Breast epithelium (tissue), 4 donors: ENCODE measurements at regions not wholly inside any gene's neighbourhood (a gene's known extent, or its start where the extent isn't known, plus 50 kb on each side); places are given as distances from the start of the nearest gene placed in this dataset.

ENCODE experiments used
- DNase-seq, 2 donors: peaks; one replicate each; pipeline ENCODE4 v3.0.0-alpha.2; 2019; ENCODE audit warnings: low spot score in 2 of 2
- H3K27ac ChIP-seq, 2 donors: fragments of 200-600 bp; sonication (generic) in 1 of 2; one replicate each; pipeline ENCODE4 v1.5.1; 2016 to 2019; ENCODE audit warnings: mild to moderate bottlenecking in 1 of 2
- H3K27me3 ChIP-seq, 2 donors: fragments of 200-600 bp; sonication (generic) in 1 of 2; one replicate each; pipeline versions ENCODE4 v1.5.1 to v1.6.0; 2017 to 2019; ENCODE audit warnings: control low read depth in 1 of 2, mild to moderate bottlenecking in 1 of 2
- H3K36me3 ChIP-seq: fragments of 200-600 bp; one replicate; pipeline ENCODE4 v1.5.1; 2019
- H3K4me1 ChIP-seq, 2 donors: fragments of 200-600 bp; sonication (generic); one replicate each; pipeline ENCODE4 v1.5.1; 2016 to 2019; ENCODE audit warnings: control low read depth in 1 of 2
- H3K4me3 ChIP-seq, 3 donors: fragments of 200-600 bp; sonication (generic); 1 replicate in 2 of 3; 2 replicates in 1 of 3; pipeline ENCODE4 v1.5.1; 2016 to 2019; ENCODE audit warnings: mild to moderate bottlenecking in 3 of 3, moderate library complexity in 2 of 3
- H3K9me3 ChIP-seq, 2 donors: fragments of 200-600 bp; sonication (generic) in 1 of 2; one replicate each; pipeline ENCODE4 v1.5.1; 2016 to 2019; ENCODE audit warnings: control low read depth in 1 of 2
- CTCF ChIP-seq, 3 donors: fragments of 450-650 bp; IDR thresholded peaks; one replicate each; pipeline ENCODE4 v1.5.1; 2016 to 2017; ENCODE audit warnings: antibody characterized with exemption in 3 of 3, mild to moderate bottlenecking in 3 of 3, moderate library complexity in 3 of 3
- POLR2A ChIP-seq: fragments of 450-650 bp; IDR thresholded peaks from one replicate; pipeline ENCODE4 v1.6.1; 2016; ENCODE audit warnings: antibody characterized with exemption, mild to moderate bottlenecking, moderate library complexity
- POLR2AphosphoS5 ChIP-seq, 3 donors: sonication (generic); formaldehyde crosslinking; IDR thresholded peaks; one replicate each; pipeline ENCODE4 v1.6.1; 2017; ENCODE audit warnings: antibody characterized with exemption in 3 of 3
- intact Hi-C: fragments of 100-400 bp; cut with DNase I; formaldehyde crosslinking; loops from one replicate; pipeline ENCODE4 v1.15.1; 2023; ENCODE audit warnings: low total_unique reads

GRCh38 chr9:126165755-126166154, 160.9 kb upstream of the MVB12B start:
- H3K27me3 ChIP-seq: peaks cover 0 to 12% of the 10 kb centered on the region in 2 donors
- TF ChIP-seq POLR2AphosphoS5 (IDR thresholded peaks at IDR 0.05): no peak
- no peak for TF ChIP-seq CTCF (IDR thresholded peaks at IDR 0.05)
- no peak for TF ChIP-seq POLR2A
- no peak overlapping the region for H3K4me3 ChIP-seq
- intact Hi-C loops: no loop called here
- no peak for DNase-seq
- H3K4me1 ChIP-seq: no peaks in the 10 kb centered on the region
- H3K36me3 ChIP-seq: no peaks in the 10 kb centered on the region
- no peaks in the 10 kb centered on the region for H3K9me3 ChIP-seq
- H3K27ac ChIP-seq: no peak overlapping the region

- Histone ChIP-seq H3K4me1 (no peaks in the 10 kb centered on the region), H3K9me3 (no peaks in the 10 kb centered on the region), H3K27me3 (peaks cover 0 to 12% of the 10 kb centered on the region in 2 donors), H3K27ac (no peak overlapping the region), H3K4me3 (no peak overlapping the region), H3K36me3 (no peaks in the 10 kb centered on the region)
- TF ChIP-seq POLR2AphosphoS5 (IDR thresholded peaks at IDR 0.05) (no peak), CTCF (IDR thresholded peaks at IDR 0.05) (no peak), POLR2A (no peak)
- DNase-seq: no peak
- intact Hi-C loops: no loop called here
Observed at GRCh38 chr9:126166291-126166690, 160.3 kb upstream of the MVB12B start.

GRCh38 chr9:126166866-126167265, 159.8 kb upstream of the MVB12B start:
- H3K36me3 ChIP-seq: no peaks in the 10 kb centered on the region
- TF ChIP-seq CTCF (IDR thresholded peaks at IDR 0.05) (no peak), POLR2A (no peak), POLR2AphosphoS5 (IDR thresholded peaks at IDR 0.05) (no peak)
- H3K4me1 ChIP-seq: no peaks in the 10 kb centered on the region
- peaks cover 0 to 12% of the 10 kb centered on the region in 2 donors for H3K27me3 ChIP-seq
- H3K27ac ChIP-seq: no peak overlapping the region
- no peaks in the 10 kb centered on the region for H3K9me3 ChIP-seq
- intact Hi-C loops: no loop called here
- no peak overlapping the region for H3K4me3 ChIP-seq
- DNase-seq: no peak

GRCh38 chr9:126169736-126170135, 156.9 kb upstream of the MVB12B start:
- H3K27me3 ChIP-seq: peaks cover 0 to 12% of the 10 kb centered on the region in 2 donors
- DNase-seq: no peak
- intact Hi-C loops: no loop called here
- no peak overlapping the region for H3K4me3 ChIP-seq
- no peaks in the 10 kb centered on the region for H3K4me1 ChIP-seq
- peaks cover 0 to 6% of the 10 kb centered on the region in 2 donors for H3K9me3 ChIP-seq
- no peaks in the 10 kb centered on the region for H3K36me3 ChIP-seq
- no peak overlapping the region for H3K27ac ChIP-seq
- TF ChIP-seq POLR2AphosphoS5 (IDR thresholded peaks at IDR 0.05): no peak
- no peak for TF ChIP-seq CTCF (IDR thresholded peaks at IDR 0.05)
- no peak for TF ChIP-seq POLR2A

- intact Hi-C loops: no loop called here
- peaks cover 0 to 12% of the 10 kb centered on the region in 2 donors for H3K27me3 ChIP-seq
- no peak for DNase-seq
- H3K4me3 ChIP-seq: no peak overlapping the region
- no peak for TF ChIP-seq POLR2AphosphoS5 (IDR thresholded peaks at IDR 0.05)
- no peaks in the 10 kb centered on the region for H3K4me1 ChIP-seq
- H3K27ac ChIP-seq: no peak overlapping the region
- peaks cover 0 to 13% of the 10 kb centered on the region in 2 donors for H3K9me3 ChIP-seq
- H3K36me3 ChIP-seq: no peaks in the 10 kb centered on the region
Observed at GRCh38 chr9:126170286-126170823, 156.3 kb upstream of the MVB12B start.

GRCh38 chr9:126171641-126172040, 155.0 kb upstream of the MVB12B start:
- Histone ChIP-seq H3K9me3 (peaks cover 0 to 15% of the 10 kb centered on the region in 2 donors), H3K27me3 (peaks cover 0 to 7% of the 10 kb centered on the region in 2 donors), H3K4me1 (no peaks in the 10 kb centered on the region), H3K4me3 (no peak overlapping the region), H3K36me3 (no peaks in the 10 kb centered on the region), H3K27ac (no peak overlapping the region)
- DNase-seq: no peak
- TF ChIP-seq POLR2AphosphoS5 (IDR thresholded peaks at IDR 0.05): no peak
- TF ChIP-seq CTCF (IDR thresholded peaks at IDR 0.05): no peak
- no peak for TF ChIP-seq POLR2A
- intact Hi-C loops: no loop called here
